Activated T-cell treated with anti-CD3 and anti-CD28 coated beads, Interleukin-2, amount 50 U/mL, for 72 hours (primary cell): ENCODE measurements at regions not wholly inside any gene's neighbourhood (a gene's known extent, or its start where the extent isn't known, plus 50 kb on each side); places are given as distances from the start of the nearest gene placed in this dataset.

Experiments
- ATAC-seq, 2 donors: fragments of 150-1000 bp; cut with Tn5 transposase; replicated peaks in 1 of 2; 2 replicates each; pipeline ENCODE4 v1.10.0; 2021; ENCODE audit warnings: moderate library complexity in 2 of 2, mild to moderate bottlenecking in 1 of 2
- DNase-seq, 2 donors: peaks; one replicate each; pipeline ENCODE4 v3.0.0; 2021 to 2022; ENCODE audit warnings: mixed read lengths in 1 of 2
- H3K27ac Mint-ChIP-seq: one replicate; pipeline ENCODE4 v1.8.0; 2022; ENCODE audit warnings: mild to moderate bottlenecking, moderate library complexity, mixed read lengths
- H3K27me3 Mint-ChIP-seq: one replicate; pipeline ENCODE4 v1.8.0; 2022; ENCODE audit warnings: low read depth, mixed read lengths
- H3K36me3 Mint-ChIP-seq, 2 donors: one replicate each; pipeline ENCODE4 v1.8.0; 2022; ENCODE audit warnings: mixed read lengths in 2 of 2, mild to moderate bottlenecking in 1 of 2; ENCODE audit not compliant: insufficient read depth in 2 of 2
- H3K4me1 Mint-ChIP-seq: one replicate; pipeline ENCODE4 v1.8.0; 2022; ENCODE audit warnings: low read depth, mixed read lengths
- H3K4me3 Mint-ChIP-seq, 2 donors: one replicate each; pipeline ENCODE4 v1.8.0; 2022; ENCODE audit warnings: mild to moderate bottlenecking in 2 of 2, mixed read lengths in 2 of 2, moderate library complexity in 2 of 2
- H3K9me3 Mint-ChIP-seq, 2 donors: one replicate each; pipeline ENCODE4 v1.8.0; 2022; ENCODE audit warnings: mixed read lengths in 2 of 2

DNA sequence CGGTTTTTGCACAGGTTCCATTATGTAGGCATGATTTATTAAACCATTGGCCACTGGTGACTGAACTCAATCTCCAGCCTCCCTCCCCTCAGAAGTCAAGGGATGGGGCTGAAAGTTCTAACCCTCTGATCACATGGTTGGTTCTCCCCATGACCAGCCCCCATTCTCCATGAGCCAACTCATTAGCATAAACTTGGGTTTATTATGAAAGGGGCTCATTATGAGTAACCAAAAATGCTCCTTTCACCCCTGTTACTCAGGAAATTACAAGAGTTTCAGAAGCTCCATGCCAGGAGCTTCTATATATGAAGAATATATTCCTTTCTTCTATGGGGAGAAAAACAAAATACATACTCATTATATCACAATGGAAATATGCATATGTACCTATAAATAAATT, 555.3 kb downstream of the HS3ST4 start:
- peak in 1 of 2 donors; percentile 31 for ATAC-seq
- peaks cover 0 to 2% of the 10 kb centered on the region in 2 donors for H3K36me3 Mint-ChIP-seq
- H3K4me3 Mint-ChIP-seq, result no peak overlapping the region

DNA sequence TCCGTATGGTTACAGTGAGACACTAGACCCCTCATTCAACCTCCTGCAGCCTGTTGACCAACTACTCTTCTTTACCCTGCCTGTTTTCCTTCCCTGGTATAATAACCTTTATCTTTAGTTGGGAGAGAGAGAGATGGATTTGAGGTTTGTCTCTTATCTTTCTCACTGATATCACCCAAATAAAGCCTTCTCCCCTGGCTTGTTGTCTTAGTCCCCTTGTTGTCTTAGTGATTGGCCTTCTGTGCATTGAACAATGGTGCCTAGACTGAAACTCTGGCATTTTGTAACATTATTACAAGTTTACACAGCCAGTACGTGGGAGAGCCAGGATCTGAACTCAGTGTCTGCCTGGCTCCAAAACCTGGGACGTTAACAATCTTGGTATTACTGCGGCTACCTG, 560.8 kb downstream of the HS3ST4 start:
- Mint-ChIP-seq H3K4me3 (no peak overlapping the region), H3K36me3 (peaks cover 2 to 3% of the 10 kb centered on the region in 2 donors), H3K27ac (no peak overlapping the region), H3K9me3 (peaks cover 6 to 15% of the 10 kb centered on the region in 2 donors), H3K4me1 (no peaks in the 10 kb centered on the region), H3K27me3 (peaks cover 5% of the 10 kb centered on the region)
- ATAC-seq (no peak), DNase-seq (no peak)

More for the DNA sequence above, 555.3 kb downstream of the HS3ST4 start:
- Mint-ChIP-seq H3K27me3 (peaks cover 6% of the 10 kb centered on the region), H3K4me1 (no peaks in the 10 kb centered on the region), H3K9me3 (peaks cover 3 to 12% of the 10 kb centered on the region in 2 donors), H3K27ac (no peak overlapping the region)
- DNase-seq, result no peak

DNA sequence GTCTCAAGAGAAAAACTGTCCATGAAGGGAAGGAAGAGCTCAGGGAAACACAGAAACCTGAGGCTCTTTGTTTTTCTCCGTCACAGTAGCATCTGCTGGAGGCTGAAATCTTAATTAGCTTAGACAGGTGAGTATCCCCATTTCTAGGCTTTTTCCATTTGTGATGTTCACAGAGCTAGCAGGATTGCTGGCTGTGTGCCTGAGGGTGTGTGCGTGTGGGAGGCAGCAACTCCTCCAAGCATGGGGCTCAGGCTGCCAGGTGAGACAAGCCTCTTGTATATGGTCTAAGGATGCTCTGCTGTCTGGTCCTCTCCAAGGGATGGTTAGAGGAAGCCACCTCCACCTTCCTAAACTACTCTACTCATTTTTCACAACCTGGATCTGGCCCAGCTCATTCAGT, 569.9 kb downstream of the HS3ST4 start:
- Mint-ChIP-seq H3K27ac (no peak overlapping the region), H3K9me3 (no peaks in the 10 kb centered on the region), H3K36me3 (no peaks in the 10 kb centered on the region), H3K4me3 (no peak overlapping the region), H3K27me3 (no peaks in the 10 kb centered on the region), H3K4me1 (no peaks in the 10 kb centered on the region)
- ATAC-seq, result no peak
- no peak for DNase-seq

DNA sequence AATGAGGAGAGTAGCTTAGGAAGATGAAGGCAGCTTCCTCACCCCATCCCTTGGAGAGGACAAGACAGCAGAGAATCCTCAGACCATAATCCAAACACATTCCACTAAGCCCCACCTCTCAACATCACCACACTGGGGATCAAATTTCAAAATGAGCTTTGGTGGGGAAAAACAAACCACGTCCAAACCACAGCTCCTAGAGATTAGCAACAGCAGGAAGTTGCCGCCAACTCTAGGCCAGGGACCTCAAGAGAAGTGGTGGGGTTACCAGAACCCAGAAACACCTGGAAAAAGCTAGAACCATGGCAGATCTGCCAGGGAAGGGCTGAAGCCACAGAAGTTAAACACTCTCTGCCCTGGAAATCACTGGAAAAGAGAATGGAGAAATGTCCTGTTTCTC, 571.6 kb downstream of the HS3ST4 start:
- H3K27ac Mint-ChIP-seq, result no peak overlapping the region
- DNase-seq, result no peak
- H3K4me1 Mint-ChIP-seq, result no peaks in the 10 kb centered on the region
- no peaks in the 10 kb centered on the region for H3K36me3 Mint-ChIP-seq
- no peaks in the 10 kb centered on the region for H3K9me3 Mint-ChIP-seq
- H3K4me3 Mint-ChIP-seq, result no peak overlapping the region
- no peaks in the 10 kb centered on the region for H3K27me3 Mint-ChIP-seq
- no peak for ATAC-seq

DNA sequence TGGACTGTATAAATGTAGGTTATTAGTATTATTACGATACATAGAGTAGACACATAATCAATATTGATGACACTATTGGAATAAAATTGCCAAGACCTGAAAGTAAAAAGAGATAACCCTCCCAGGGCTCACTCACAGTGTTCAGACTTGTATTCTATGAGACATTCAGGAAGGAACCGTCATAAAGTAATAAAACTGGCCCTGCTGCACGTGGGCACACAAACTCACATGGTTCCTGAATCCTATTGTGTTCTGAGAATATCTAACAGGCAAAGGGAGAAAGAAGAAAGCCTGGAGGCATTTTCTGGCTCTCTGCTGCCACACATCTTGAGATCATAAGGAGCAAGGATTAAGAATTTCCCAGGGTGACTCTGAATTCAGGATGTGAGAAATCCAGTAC, 575.9 kb downstream of the HS3ST4 start:
- Mint-ChIP-seq H3K27ac (no peak overlapping the region), H3K4me1 (no peaks in the 10 kb centered on the region), H3K9me3 (no peaks in the 10 kb centered on the region), H3K27me3 (no peaks in the 10 kb centered on the region), H3K36me3 (no peaks in the 10 kb centered on the region), H3K4me3 (no peak overlapping the region)
- DNase-seq (no peak), ATAC-seq (no peak)

DNA sequence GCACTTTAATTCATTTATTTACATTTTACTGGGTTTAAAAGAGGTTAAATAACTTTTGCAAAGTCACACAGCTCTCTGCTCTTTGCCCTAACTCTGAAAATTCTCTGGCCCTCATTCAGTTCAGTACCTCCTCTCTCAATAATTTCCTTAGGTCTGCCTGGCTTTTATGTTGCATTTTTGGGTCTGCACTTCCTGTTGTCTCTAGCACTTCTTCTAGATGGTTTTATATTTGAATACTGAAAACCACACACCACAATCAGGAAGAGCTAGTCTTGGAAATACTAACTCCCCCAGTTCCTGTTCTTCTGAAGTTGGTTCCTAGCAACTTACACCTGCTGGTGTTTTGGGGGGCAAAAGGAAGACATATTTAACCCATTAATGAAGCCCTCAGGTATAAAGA, 577.9 kb downstream of the HS3ST4 start:
- Mint-ChIP-seq H3K27ac (no peak overlapping the region), H3K4me3 (no peak overlapping the region), H3K36me3 (no peaks in the 10 kb centered on the region), H3K4me1 (no peaks in the 10 kb centered on the region), H3K9me3 (no peaks in the 10 kb centered on the region), H3K27me3 (no peaks in the 10 kb centered on the region)
- no peak for DNase-seq
- ATAC-seq, result no peak

DNA sequence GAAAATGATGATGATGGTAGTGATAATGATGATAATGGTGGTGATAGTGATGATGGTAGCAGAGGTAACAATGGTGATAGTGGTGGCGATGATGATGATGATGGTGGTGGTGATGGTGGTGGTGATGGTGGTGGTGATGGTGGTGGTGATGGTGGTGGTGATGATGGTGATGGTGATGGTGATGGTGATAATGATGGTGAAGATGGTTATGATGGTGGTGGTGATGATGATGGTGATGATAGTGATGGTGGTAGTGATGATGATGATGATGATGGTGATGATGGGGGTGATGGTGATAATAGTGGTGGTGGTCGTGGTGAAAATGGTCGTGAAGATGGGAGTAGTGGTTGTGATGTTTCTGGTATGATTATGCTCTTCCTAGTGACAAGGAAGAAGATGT, 581.8 kb downstream of the HS3ST4 start:
- ATAC-seq (no peak), DNase-seq (no peak)
- no peak overlapping the region for H3K27ac Mint-ChIP-seq
- no peaks in the 10 kb centered on the region for H3K27me3 Mint-ChIP-seq
- H3K36me3 Mint-ChIP-seq, result no peaks in the 10 kb centered on the region
- no peak overlapping the region for H3K4me3 Mint-ChIP-seq
- no peaks in the 10 kb centered on the region for H3K4me1 Mint-ChIP-seq
- H3K9me3 Mint-ChIP-seq, result peaks cover 0 to under 1% of the 10 kb centered on the region in 2 donors

DNA sequence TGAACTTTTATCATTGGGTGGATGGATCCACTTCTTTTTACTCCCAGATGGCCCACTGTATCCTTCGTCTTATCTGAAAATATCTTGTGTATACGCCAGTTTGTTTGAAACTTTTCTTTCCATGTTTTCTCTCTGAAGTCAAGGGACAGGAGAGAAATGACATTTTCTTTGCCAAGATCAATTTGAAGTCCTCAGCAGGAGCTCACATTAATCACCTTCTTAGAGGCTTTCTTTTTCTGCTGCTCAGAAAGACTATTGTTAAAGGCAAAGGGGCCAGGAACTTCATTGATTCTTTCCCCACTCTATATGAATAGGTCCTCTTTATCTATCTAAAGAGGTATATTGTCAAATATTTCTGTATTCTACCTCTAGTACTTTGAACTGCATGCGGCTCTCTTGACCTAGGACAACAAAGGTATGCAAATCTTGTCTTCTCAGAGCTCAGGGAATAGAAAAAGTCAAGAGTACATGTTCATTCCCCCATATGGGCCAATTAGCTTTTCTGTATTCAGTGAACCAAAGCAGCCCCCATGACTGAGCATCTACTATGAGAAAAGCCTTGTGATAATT, 583.3 kb downstream of the HS3ST4 start:
- H3K27me3 Mint-ChIP-seq, result no peaks in the 10 kb centered on the region
- peaks cover 0 to 1% of the 10 kb centered on the region in 2 donors for H3K9me3 Mint-ChIP-seq
- H3K36me3 Mint-ChIP-seq, result no peaks in the 10 kb centered on the region
- no peak overlapping the region for H3K4me3 Mint-ChIP-seq
- H3K4me1 Mint-ChIP-seq, result no peaks in the 10 kb centered on the region
- no peak overlapping the region for H3K27ac Mint-ChIP-seq
- DNase-seq (no peak), ATAC-seq (no peak)

DNA sequence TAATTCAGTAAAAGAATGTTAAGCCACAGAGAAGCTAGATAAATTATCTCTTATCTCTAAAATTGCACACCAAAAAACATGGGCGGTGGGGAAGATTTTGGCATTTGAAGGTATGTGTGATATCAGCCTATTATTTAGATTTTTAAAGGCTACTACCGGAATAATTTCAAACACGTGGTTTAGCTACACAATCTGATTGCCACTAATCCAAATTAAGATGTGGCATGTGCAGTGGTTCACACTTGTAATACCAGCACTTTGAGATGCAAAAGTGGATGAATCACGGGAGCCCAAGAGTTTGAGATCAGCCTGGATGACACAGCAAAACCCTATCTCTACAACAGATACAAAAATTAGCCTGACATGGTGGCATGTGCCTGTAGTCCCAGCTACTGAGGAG, 584.5 kb downstream of the HS3ST4 start:
- peaks cover 0 to 1% of the 10 kb centered on the region in 2 donors for H3K9me3 Mint-ChIP-seq
- H3K27ac Mint-ChIP-seq, result no peak overlapping the region
- no peak overlapping the region for H3K4me3 Mint-ChIP-seq
- H3K36me3 Mint-ChIP-seq, result no peaks in the 10 kb centered on the region
- DNase-seq (no peak), ATAC-seq (no peak)
- no peaks in the 10 kb centered on the region for H3K27me3 Mint-ChIP-seq
- H3K4me1 Mint-ChIP-seq, result no peaks in the 10 kb centered on the region

DNA sequence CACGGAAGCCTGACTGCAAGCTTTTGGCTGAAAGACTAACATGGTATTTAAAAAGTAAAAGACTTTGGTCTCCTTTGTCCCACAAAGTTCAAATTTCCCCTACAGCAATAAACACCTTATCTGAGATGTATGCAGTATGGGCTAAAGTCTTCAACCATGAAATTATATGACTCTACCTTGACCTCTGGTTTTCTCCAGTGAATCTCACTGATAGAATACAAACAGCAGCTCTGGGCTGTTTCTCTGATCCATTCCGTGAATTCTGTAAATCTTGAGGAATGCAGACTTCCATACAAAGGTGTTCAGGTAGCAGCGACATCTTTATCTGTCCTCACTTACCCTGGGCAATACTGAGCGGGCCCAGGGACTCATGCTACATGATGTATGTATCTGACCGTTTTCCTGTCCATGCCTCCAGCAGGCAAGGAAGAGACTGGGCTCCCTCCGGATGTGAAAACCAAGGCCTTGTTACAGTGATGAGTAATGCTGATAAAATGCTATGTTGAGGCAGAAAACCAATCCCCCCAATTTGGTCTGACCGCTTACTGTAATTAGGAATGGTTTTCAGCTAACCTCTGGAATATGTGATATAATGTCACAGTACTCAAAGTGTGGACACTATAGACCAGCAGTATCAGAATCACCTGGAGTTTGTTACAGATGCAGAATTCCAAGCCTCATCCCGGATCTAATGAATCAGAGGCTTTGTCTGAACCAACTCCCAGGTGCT, 589.8 kb downstream of the HS3ST4 start:
- Mint-ChIP-seq H3K27ac (no peak overlapping the region), H3K9me3 (peaks cover 0 to 5% of the 10 kb centered on the region in 2 donors), H3K36me3 (no peaks in the 10 kb centered on the region), H3K27me3 (peaks cover 5% of the 10 kb centered on the region), H3K4me3 (no peak overlapping the region), H3K4me1 (no peaks in the 10 kb centered on the region)
- no peak for DNase-seq
- ATAC-seq, result no peak

DNA sequence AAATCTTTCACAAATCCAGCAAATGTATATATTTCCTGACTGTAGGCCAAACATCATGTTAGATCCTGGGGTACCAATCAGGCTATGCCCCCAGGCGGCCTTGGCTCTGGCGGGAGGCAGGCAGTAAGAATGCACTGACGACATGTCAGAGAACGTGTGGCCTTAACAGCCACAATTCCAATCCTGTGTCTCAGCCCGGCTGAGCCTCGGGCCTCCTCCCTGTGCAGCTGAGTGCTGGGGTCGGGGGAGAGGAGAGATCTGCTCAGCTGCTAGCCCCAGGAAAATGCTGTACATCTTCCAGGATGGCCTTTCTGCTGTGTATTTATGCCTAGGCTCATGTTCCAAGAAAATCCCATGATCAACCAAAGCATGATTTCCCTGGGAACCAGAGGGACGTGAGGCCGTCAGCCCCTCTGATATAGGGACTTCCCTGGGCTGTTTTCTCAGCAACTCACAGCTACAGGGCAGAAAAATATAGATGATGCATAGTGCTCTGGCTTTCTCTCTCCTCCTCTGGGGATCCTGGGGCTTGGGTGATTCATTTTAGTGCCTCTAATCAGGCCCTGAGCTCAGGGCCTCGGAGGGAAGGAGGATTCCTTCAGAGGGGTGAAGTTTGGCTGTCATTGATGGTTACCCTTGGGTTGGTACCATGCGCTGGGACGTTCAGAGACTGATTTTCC, 604.0 kb downstream of the HS3ST4 start:
- H3K27ac Mint-ChIP-seq, result no peak overlapping the region
- H3K9me3 Mint-ChIP-seq, result peaks cover 0 to 2% of the 10 kb centered on the region in 2 donors
- no peak for ATAC-seq
- H3K36me3 Mint-ChIP-seq, result no peaks in the 10 kb centered on the region
- no peaks in the 10 kb centered on the region for H3K4me1 Mint-ChIP-seq
- no peak overlapping the region for H3K4me3 Mint-ChIP-seq
- DNase-seq, result no peak
- H3K27me3 Mint-ChIP-seq, result no peaks in the 10 kb centered on the region

DNA sequence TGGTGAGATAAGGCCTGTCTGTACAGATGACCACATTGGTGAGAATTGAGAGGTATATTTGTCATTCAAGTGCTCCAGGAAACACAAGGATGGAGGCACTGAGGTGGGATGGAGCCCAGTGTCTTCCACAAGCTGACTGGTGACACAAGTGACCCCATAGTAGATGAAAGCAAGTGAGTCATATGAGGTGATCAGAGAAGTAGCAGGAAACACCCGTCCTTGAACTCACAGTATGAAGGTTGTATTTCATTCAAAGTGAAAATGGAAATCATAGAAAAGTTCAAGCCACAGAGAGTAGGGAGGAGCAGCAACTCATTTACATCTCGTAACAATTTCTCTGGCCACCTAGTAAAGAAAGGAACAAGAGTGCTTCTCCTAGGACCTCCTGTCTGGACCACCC, 609.8 kb downstream of the HS3ST4 start:
- H3K36me3 Mint-ChIP-seq, result no peaks in the 10 kb centered on the region
- no peak overlapping the region for H3K27ac Mint-ChIP-seq
- H3K9me3 Mint-ChIP-seq, result peaks cover 0 to 4% of the 10 kb centered on the region in 2 donors
- peaks cover 6% of the 10 kb centered on the region for H3K27me3 Mint-ChIP-seq
- peaks cover 9% of the 10 kb centered on the region for H3K4me1 Mint-ChIP-seq
- no peak overlapping the region for H3K4me3 Mint-ChIP-seq
- peak; percentile 86 to 91 for ATAC-seq
- peak in 1 of 2 donors; percentile 4 for DNase-seq

DNA sequence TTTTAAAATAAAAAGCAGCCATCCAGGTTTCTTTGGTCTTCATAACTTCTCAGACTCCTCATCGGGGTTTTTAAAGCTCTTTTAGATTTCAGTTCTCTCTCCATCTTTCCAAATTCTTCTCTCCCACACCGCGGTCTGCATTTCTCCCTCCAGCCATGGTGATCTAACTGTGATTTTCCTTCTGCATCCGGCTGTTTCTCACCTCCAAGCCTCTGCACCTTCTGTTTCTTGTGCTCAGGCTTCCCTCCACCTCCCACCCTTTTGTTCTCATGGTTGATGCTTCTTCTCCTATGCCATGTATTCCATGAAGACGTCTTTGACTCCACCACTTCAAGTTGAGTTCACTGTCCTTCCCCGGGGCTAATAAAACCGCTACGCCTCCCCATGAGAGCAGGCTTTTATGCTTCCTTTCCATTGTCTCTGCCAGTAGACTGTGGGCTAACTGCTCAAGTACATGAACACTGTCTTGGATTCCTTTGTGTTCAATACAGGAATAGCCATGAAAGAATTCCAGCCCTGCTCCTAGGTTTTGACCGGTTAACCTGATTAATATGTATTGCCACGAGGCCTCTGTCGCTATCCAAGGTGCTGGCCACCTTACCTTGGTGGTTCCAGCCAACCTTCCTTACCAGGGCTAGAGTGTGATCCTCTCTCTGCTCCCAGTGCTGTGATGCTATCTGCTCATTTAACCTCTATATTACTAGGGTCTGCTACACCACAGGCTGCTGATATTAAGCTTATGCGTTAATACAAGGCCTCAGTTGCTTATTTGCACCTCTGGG, 625.1 kb downstream of the HS3ST4 start:
- no peak for ATAC-seq
- no peak for DNase-seq
- Mint-ChIP-seq H3K27ac (no peak overlapping the region), H3K27me3 (no peaks in the 10 kb centered on the region), H3K4me3 (no peak overlapping the region), H3K36me3 (no peaks in the 10 kb centered on the region), H3K9me3 (peaks cover 2 to 4% of the 10 kb centered on the region in 2 donors), H3K4me1 (no peaks in the 10 kb centered on the region)
